Upper lobe of left lung (tissue), 6 donors: ENCODE measurements at regions not wholly inside any gene's neighbourhood (a gene's known extent, or its start where the extent isn't known, plus 50 kb on each side); places are given as distances from the start of the nearest gene placed in this dataset.

Experiments used
- ATAC-seq, 2 donors: fragments of 200-7000 bp; cut with Tn5 transposase; one replicate each; pipeline ENCODE4 v1.9.1; 2022; ENCODE audit warnings: mild to moderate bottlenecking in 2 of 2, moderate library complexity in 2 of 2; ENCODE audit not compliant: low FRiP score in 2 of 2
- DNase-seq, 2 donors: peaks; one replicate each; pipeline ENCODE4 v3.0.0-alpha.2; 2019 to 2020
- H3K27ac ChIP-seq, 4 donors: fragments of 200-600 bp; sonication (generic); one replicate each; pipeline ENCODE4 v1.5.1; 2016 to 2019
- H3K27me3 ChIP-seq, 4 donors: fragments of 200-600 bp; sonication (generic); one replicate each; pipeline ENCODE4 v1.5.1; 2017 to 2019
- H3K36me3 ChIP-seq, 4 donors: fragments of 200-600 bp; sonication (generic); one replicate each; pipeline ENCODE4 v1.5.1; 2016 to 2019
- H3K4me1 ChIP-seq, 4 donors: fragments of 200-600 bp; sonication (generic); one replicate each; pipeline ENCODE4 v1.5.1; 2018 to 2019
- H3K4me3 ChIP-seq, 4 donors: fragments of 200-600 bp; sonication (generic); one replicate each; pipeline ENCODE4 v1.5.1; 2017 to 2019; ENCODE audit warnings: mild to moderate bottlenecking in 2 of 4, moderate library complexity in 1 of 4
- H3K9me3 ChIP-seq, 4 donors: fragments of 200-600 bp; sonication (generic); one replicate each; pipeline ENCODE4 v1.5.1; 2018 to 2019
- EP300 ChIP-seq, 4 donors: sonication (generic); formaldehyde crosslinking; IDR thresholded peaks; one replicate each; pipeline ENCODE4 v1.5.1; 2017; ENCODE audit warnings: antibody characterized with exemption in 4 of 4, control low read depth in 2 of 4
- POLR2A ChIP-seq, 4 donors: fragments of 450-650 bp; IDR thresholded peaks; one replicate each; pipeline ENCODE4 v1.5.1; 2016 to 2017; ENCODE audit warnings: antibody characterized with exemption in 4 of 4, mild to moderate bottlenecking in 2 of 4
- POLR2AphosphoS5 ChIP-seq, 2 donors: sonication (generic); formaldehyde crosslinking; IDR thresholded peaks; one replicate each; pipeline ENCODE4 v1.5.1; 2017; ENCODE audit warnings: antibody characterized with exemption in 2 of 2
- WGBS, 2 donors: methylation state at CpG; one replicate each; pipeline ENCODE4 v1.1.5; 2017 to 2018; 5-methylcytosine and 5-hydroxymethylcytosine counted together
- TF ChIP-seq, protein P1 (sequence below), 6 experiments: fragments of 450-650 bp in 4 of 6; fragments of 200-600 bp in 2 of 6; sonication (generic) in 2 of 6; IDR thresholded peaks; one replicate each; pipeline ENCODE4 v1.5.1; 2016 to 2019; ENCODE audit warnings: antibody characterized with exemption in 6 of 6
- donor health status: DM: no; HTN: no; CAD: no; lungs with moderate emphysema.
- donor health status: DM: no; HTN: yes; CAD: no; lungs with severe emphysema.

DNA sequence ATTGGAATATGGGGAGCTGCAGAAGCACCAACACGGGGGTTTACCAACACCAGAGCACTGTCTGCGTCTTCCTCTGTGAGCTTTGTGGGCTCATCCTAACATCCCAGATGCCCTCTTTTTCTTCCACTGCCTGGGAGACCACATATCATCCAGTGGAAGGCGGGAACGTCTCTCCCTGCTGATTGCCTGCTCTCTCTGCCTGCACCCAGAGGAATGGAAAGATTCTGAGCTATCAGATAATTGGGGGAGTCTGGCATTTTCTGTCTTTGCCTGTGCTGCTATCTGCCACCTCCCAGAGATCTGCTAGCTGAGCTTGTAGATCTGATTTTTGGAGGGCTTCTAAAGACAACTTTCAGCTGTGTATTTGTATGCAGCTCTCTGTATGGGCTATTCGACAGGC is 166.2 kb upstream of the PLXNA2 start:
- H3K9me3 ChIP-seq: no peaks in the 10 kb centered on the region
- H3K27ac ChIP-seq: no peak overlapping the region
- DNase-seq (no peak), ATAC-seq (no peak)
- H3K27me3 ChIP-seq: no peaks in the 10 kb centered on the region
- no peak for TF ChIP-seq EP300 (IDR thresholded peaks at IDR 0.05)
- TF ChIP-seq POLR2A (IDR thresholded peaks at IDR 0.05): no peak
- TF ChIP-seq, protein P1, sequence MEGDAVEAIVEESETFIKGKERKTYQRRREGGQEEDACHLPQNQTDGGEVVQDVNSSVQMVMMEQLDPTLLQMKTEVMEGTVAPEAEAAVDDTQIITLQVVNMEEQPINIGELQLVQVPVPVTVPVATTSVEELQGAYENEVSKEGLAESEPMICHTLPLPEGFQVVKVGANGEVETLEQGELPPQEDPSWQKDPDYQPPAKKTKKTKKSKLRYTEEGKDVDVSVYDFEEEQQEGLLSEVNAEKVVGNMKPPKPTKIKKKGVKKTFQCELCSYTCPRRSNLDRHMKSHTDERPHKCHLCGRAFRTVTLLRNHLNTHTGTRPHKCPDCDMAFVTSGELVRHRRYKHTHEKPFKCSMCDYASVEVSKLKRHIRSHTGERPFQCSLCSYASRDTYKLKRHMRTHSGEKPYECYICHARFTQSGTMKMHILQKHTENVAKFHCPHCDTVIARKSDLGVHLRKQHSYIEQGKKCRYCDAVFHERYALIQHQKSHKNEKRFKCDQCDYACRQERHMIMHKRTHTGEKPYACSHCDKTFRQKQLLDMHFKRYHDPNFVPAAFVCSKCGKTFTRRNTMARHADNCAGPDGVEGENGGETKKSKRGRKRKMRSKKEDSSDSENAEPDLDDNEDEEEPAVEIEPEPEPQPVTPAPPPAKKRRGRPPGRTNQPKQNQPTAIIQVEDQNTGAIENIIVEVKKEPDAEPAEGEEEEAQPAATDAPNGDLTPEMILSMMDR (IDR thresholded peaks at IDR 0.05): no peak
- no peak for TF ChIP-seq POLR2AphosphoS5 (IDR thresholded peaks at IDR 0.05)
- no peaks in the 10 kb centered on the region for H3K36me3 ChIP-seq
- no peaks in the 10 kb centered on the region for H3K4me1 ChIP-seq
- 88 to 93% methylated on average over 5 of the region's 5 CpGs for WGBS, 2 donors
- H3K4me3 ChIP-seq: no peak overlapping the region

DNA sequence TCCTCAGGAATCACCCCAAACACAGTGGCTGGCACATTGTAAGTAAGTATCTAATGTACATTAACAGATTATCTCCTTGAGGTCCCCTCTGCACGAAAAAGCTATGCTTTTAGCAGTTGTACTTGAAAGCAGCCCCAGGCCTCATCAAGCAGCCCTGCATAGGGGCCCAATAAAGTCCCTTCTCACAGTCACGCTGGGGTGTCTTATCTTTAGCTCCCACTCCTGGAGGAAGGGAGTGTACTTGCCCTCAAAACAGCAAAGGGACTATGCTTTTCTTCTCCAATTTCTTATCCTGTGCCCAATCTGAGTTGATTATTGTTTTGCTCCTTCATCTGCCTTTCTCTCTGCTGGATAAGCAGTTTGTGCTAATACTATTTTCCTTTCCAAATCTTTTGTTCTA is 168.8 kb upstream of the PLXNA2 start:
- Histone ChIP-seq H3K27ac (no peak overlapping the region), H3K9me3 (no peaks in the 10 kb centered on the region), H3K27me3 (no peaks in the 10 kb centered on the region), H3K36me3 (no peaks in the 10 kb centered on the region), H3K4me3 (no peak overlapping the region), H3K4me1 (no peaks in the 10 kb centered on the region)
- ATAC-seq (no peak), DNase-seq (no peak)
- TF ChIP-seq, protein P1 (IDR thresholded peaks at IDR 0.05): no peak
- no peak for TF ChIP-seq EP300 (IDR thresholded peaks at IDR 0.05)
- TF ChIP-seq POLR2A (IDR thresholded peaks at IDR 0.05): no peak
- no peak for TF ChIP-seq POLR2AphosphoS5 (IDR thresholded peaks at IDR 0.05)
- WGBS, 2 donors: 39 to 50% methylated on average over 2 of the region's 2 CpGs

DNA sequence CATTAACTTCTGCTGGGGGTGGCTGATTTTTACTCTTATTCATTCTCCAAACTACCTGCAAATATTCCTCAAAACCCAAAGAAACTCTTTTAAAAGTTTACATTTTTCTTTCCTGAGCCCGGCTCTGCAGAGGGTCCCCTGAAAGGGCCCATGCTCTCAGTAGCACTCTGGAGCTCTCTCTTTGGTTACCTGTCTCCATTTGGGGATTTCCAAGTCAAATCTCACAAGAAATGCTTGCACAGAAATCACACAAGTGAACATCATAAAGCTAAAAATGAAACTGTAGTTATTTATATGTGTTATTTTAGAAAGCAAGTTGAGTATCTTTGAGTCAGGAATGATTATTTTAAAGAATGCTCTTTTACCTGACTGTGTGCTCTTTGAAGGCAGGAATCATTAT is 174.5 kb upstream of the PLXNA2 start:
- H3K4me3 ChIP-seq: no peak overlapping the region
- H3K27me3 ChIP-seq: no peaks in the 10 kb centered on the region
- H3K4me1 ChIP-seq: no peaks in the 10 kb centered on the region
- TF ChIP-seq EP300 (IDR thresholded peaks at IDR 0.05) (no peak), POLR2AphosphoS5 (IDR thresholded peaks at IDR 0.05) (no peak), POLR2A (IDR thresholded peaks at IDR 0.05) (no peak)
- TF ChIP-seq, protein P1 (IDR thresholded peaks at IDR 0.05): no peak
- H3K36me3 ChIP-seq: no peaks in the 10 kb centered on the region
- WGBS, 2 donors: 88 to 93% methylated on average over 1 of the region's 1 CpG
- no peak for ATAC-seq
- DNase-seq: no peak
- H3K9me3 ChIP-seq: no peaks in the 10 kb centered on the region
- H3K27ac ChIP-seq: no peak overlapping the region

DNA sequence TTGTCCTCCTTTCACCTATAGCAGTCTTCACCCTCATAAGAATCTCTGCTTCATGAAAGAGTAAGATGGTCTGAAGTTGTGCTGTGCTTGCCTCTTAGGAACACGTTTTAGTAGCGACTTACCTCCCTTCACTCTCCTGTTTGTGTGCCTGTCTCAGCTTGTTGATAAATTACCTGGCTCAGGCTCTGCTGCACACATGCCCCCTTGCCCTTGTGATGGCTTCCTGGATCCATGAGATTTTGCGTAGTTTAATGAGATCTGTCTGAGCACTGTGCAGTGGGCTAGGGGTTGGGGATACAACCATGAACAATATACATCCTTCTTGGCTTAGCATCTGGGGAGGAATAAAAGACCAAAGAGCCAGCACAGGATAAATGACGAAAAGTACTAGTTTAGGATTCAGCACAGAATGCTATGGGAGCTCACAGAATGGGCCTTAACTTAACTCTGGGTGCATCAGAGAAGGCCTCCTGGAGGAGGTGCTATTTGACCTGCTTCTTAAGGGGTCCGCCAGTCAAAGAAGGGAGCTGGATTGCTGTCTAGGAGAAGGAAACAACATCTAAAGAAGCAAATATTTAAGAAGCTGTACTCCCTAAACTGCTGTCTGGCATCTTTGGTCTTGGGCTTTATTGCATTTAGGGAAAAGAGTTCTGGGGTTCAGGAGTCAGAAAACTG is 175.7 kb upstream of the PLXNA2 start:
- DNase-seq: no peak
- WGBS, 2 donors: 68 to 82% methylated on average over 5 of the region's 5 CpGs
- Histone ChIP-seq H3K4me3 (no peak overlapping the region), H3K9me3 (peaks cover 0 to 2% (median 0%) of the 10 kb centered on the region in 4 donors), H3K4me1 (no peaks in the 10 kb centered on the region), H3K27ac (no peak overlapping the region), H3K27me3 (no peaks in the 10 kb centered on the region), H3K36me3 (no peaks in the 10 kb centered on the region)
- ATAC-seq: no peak
- TF ChIP-seq POLR2A (IDR thresholded peaks at IDR 0.05) (no peak), POLR2AphosphoS5 (IDR thresholded peaks at IDR 0.05) (no peak), EP300 (IDR thresholded peaks at IDR 0.05) (no peak)
- TF ChIP-seq, protein P1 (IDR thresholded peaks at IDR 0.05): no peak

DNA sequence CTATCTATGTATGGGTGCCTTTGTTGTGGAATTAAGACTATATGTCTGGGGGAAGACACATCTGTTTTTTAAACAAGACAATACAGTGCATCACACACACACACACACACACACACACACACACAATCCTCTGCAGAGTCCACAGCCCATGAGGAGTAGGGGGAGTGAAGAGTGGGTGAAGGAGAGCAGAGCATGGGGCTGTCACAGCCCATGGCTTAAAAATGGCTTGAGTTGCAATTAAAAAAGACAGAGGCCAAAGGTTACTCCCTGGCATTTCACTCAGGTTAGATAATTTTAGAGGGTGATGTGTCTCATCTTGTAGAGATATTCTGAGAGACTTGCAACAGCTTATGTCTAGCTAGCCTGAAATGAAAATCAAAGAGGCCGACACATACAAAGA is 176.5 kb upstream of the PLXNA2 start:
- WGBS, 2 donors: 95 to 97% methylated on average over 1 of the region's 1 CpG
- H3K36me3 ChIP-seq: no peaks in the 10 kb centered on the region
- TF ChIP-seq POLR2A (IDR thresholded peaks at IDR 0.05): no peak
- peaks cover 0 to 3% (median 0%) of the 10 kb centered on the region in 4 donors for H3K9me3 ChIP-seq
- H3K4me1 ChIP-seq: no peaks in the 10 kb centered on the region
- ATAC-seq (no peak), DNase-seq (no peak)
- no peaks in the 10 kb centered on the region for H3K27me3 ChIP-seq
- no peak overlapping the region for H3K4me3 ChIP-seq
- no peak overlapping the region for H3K27ac ChIP-seq
